ENCODE measurements at regions not wholly inside any gene's neighbourhood (a gene's known extent, or its start where the extent isn't known, plus 50 kb on each side); places are given as distances from the start of the nearest gene placed in this dataset.
A peak's percentile ranks its signal among the peaks of the same experiment; 100 is the strongest.
"Not testable (repeated sequence)": the region's sequence is repeated elsewhere in the genome, so short reads cannot be mapped to it uniquely, and the experiment has no call there.

- no peak for DNase-seq
Observed at GRCh38 chr21:15559660-15560059, 170.1 kb upstream of the USP25 start.

GRCh38 chr21:15560383-15561056 is 169.3 kb upstream of the USP25 start:
- no peak for DNase-seq

GRCh38 chr21:15562748-15563147 is 167.0 kb upstream of the USP25 start:
- no peak for DNase-seq

- no peak for DNase-seq
Observed at GRCh38 chr21:15564907-15565306, 164.9 kb upstream of the USP25 start.

GRCh38 chr21:15566703-15567102 is 163.1 kb upstream of the USP25 start:
- DNase-seq = no peak

GRCh38 chr21:15567191-15567590 is 162.6 kb upstream of the USP25 start:
- DNase-seq = no peak

GRCh38 chr21:15568516-15568915 is 161.3 kb upstream of the USP25 start:
- no peak for DNase-seq

GRCh38 chr21:15586752-15587427 is 142.9 kb upstream of the USP25 start:
- no peak for DNase-seq

GRCh38 chr21:15592271-15592860 is 137.4 kb upstream of the USP25 start:
- peak; percentile 0 for DNase-seq

- no peak for DNase-seq
Observed at GRCh38 chr21:15592957-15593356, 136.8 kb upstream of the USP25 start.

- DNase-seq = no peak
Observed at GRCh38 chr21:15601390-15601789, 128.4 kb upstream of the USP25 start.

- DNase-seq = no peak
Observed at GRCh38 chr21:15604413-15604812, 125.4 kb upstream of the USP25 start.

- DNase-seq = no peak
Observed at GRCh38 chr21:15614766-15615165, 115.0 kb upstream of the USP25 start.

- DNase-seq = no peak
Observed at GRCh38 chr21:15616864-15617574, 112.8 kb upstream of the USP25 start.

GRCh38 chr21:15617964-15618363 is 111.8 kb upstream of the USP25 start:
- DNase-seq = peak; percentile 0

- DNase-seq = no peak
Observed at GRCh38 chr21:15620892-15621291, 108.9 kb upstream of the USP25 start.

GRCh38 chr21:15624646-15625045 is 105.1 kb upstream of the USP25 start:
- no peak for DNase-seq

GRCh38 chr21:15625363-15625762 is 104.4 kb upstream of the USP25 start:
- no peak for DNase-seq

GRCh38 chr21:15626031-15626430 is 103.8 kb upstream of the USP25 start:
- no peak for DNase-seq

- no peak for DNase-seq
Observed at GRCh38 chr21:15627011-15627410, 102.8 kb upstream of the USP25 start.

GRCh38 chr21:15627823-15628222 is 102.0 kb upstream of the USP25 start:
- no peak for DNase-seq

GRCh38 chr21:15631342-15631741 is 98.4 kb upstream of the USP25 start:
- no peak for DNase-seq

GRCh38 chr21:15634541-15634940 is 95.2 kb upstream of the USP25 start:
- DNase-seq = not testable (repeated sequence)

All from T1000 (cell line).